ENCODE measurements at regions not wholly inside any gene's neighbourhood (a gene's known extent, or its start where the extent isn't known, plus 50 kb on each side); places are given as distances from the start of the nearest gene placed in this dataset.

- no peak for TF ChIP-seq CEBPB (IDR thresholded peaks at IDR 0.05)
- TF ChIP-seq EP300 (IDR thresholded peaks at IDR 0.05; ENCODE audit: borderline replicate concordance): no peak
- TF ChIP-seq EGR1 (IDR thresholded peaks at IDR 0.05): no peak
- no peak for TF ChIP-seq TCF12 (IDR thresholded peaks at IDR 0.05; ENCODE audit: low read depth)
- no peak for TF ChIP-seq CREB1 (IDR thresholded peaks at IDR 0.05; ENCODE audit: low read depth)
- TF ChIP-seq MAX (IDR thresholded peaks at IDR 0.05): no peak
- no peak for TF ChIP-seq REST (IDR thresholded peaks at IDR 0.05; ENCODE audit: low read depth)
- TF ChIP-seq RAD21 (IDR thresholded peaks at IDR 0.05; ENCODE audit: low read depth): no peak
- TF ChIP-seq USF1 (IDR thresholded peaks at IDR 0.05): no peak
- no peak for TF ChIP-seq YY1 (IDR thresholded peaks at IDR 0.05; ENCODE audit: low read depth)
- no peak for TF ChIP-seq TEAD4 (IDR thresholded peaks at IDR 0.05)
- TF ChIP-seq ZBTB7A (IDR thresholded peaks at IDR 0.05; ENCODE audit: low read depth): no peak
- no peak for TF ChIP-seq TAF1 (IDR thresholded peaks at IDR 0.05; ENCODE audit: low read depth)
- TF ChIP-seq NFIC (IDR thresholded peaks at IDR 0.05): no peak
- no peak for TF ChIP-seq FOXM1 (IDR thresholded peaks at IDR 0.05; ENCODE audit: borderline replicate concordance, low read depth)
Observed at GRCh38 chr17:14701886-14702285, 401.0 kb downstream of the HS3ST3B1 start.

- TF ChIP-seq TEAD4 (IDR thresholded peaks at IDR 0.05) (no peak), CEBPB (IDR thresholded peaks at IDR 0.05) (no peak), REST (IDR thresholded peaks at IDR 0.05; ENCODE audit: low read depth) (no peak), USF1 (IDR thresholded peaks at IDR 0.05) (no peak), TAF1 (IDR thresholded peaks at IDR 0.05; ENCODE audit: low read depth) (no peak), FOXM1 (IDR thresholded peaks at IDR 0.05; ENCODE audit: borderline replicate concordance, low read depth) (no peak), EP300 (IDR thresholded peaks at IDR 0.05; ENCODE audit: borderline replicate concordance) (no peak), CREB1 (IDR thresholded peaks at IDR 0.05; ENCODE audit: low read depth) (no peak), RAD21 (IDR thresholded peaks at IDR 0.05; ENCODE audit: low read depth) (no peak), YY1 (IDR thresholded peaks at IDR 0.05; ENCODE audit: low read depth) (no peak), MAX (IDR thresholded peaks at IDR 0.05) (no peak), TCF12 (IDR thresholded peaks at IDR 0.05; ENCODE audit: low read depth) (no peak), NFIC (IDR thresholded peaks at IDR 0.05) (no peak)
Observed at GRCh38 chr17:14699574-14700185, 398.8 kb downstream of the HS3ST3B1 start.

- TF ChIP-seq FOXM1 (IDR thresholded peaks at IDR 0.05; ENCODE audit: borderline replicate concordance, low read depth): no peak
- TF ChIP-seq NFIC (IDR thresholded peaks at IDR 0.05): no peak
- no peak for TF ChIP-seq EGR1 (IDR thresholded peaks at IDR 0.05)
- TF ChIP-seq TAF1 (IDR thresholded peaks at IDR 0.05; ENCODE audit: low read depth): no peak
- no peak for TF ChIP-seq ZBTB7A (IDR thresholded peaks at IDR 0.05; ENCODE audit: low read depth)
- TF ChIP-seq EP300 (IDR thresholded peaks at IDR 0.05; ENCODE audit: borderline replicate concordance): no peak
- TF ChIP-seq CEBPB (IDR thresholded peaks at IDR 0.05): no peak
- TF ChIP-seq TCF12 (IDR thresholded peaks at IDR 0.05; ENCODE audit: low read depth): no peak
Observed at GRCh38 chr17:14693382-14693781, 392.5 kb downstream of the HS3ST3B1 start.

GRCh38 chr17:14690704-14691103 lies 389.8 kb downstream of the HS3ST3B1 start:
- no peak for TF ChIP-seq FOXM1 (IDR thresholded peaks at IDR 0.05; ENCODE audit: borderline replicate concordance, low read depth)
- TF ChIP-seq CEBPB (IDR thresholded peaks at IDR 0.05): no peak

GRCh38 chr17:14688134-14688533 lies 387.3 kb downstream of the HS3ST3B1 start:
- TF ChIP-seq TAF1 (IDR thresholded peaks at IDR 0.05; ENCODE audit: low read depth) (no peak), ZBTB7A (IDR thresholded peaks at IDR 0.05; ENCODE audit: low read depth) (no peak), EP300 (IDR thresholded peaks at IDR 0.05; ENCODE audit: borderline replicate concordance) (no peak), TCF12 (IDR thresholded peaks at IDR 0.05; ENCODE audit: low read depth) (no peak), RAD21 (IDR thresholded peaks at IDR 0.05; ENCODE audit: low read depth) (no peak), MAX (IDR thresholded peaks at IDR 0.05) (no peak), CREB1 (IDR thresholded peaks at IDR 0.05; ENCODE audit: low read depth) (no peak), FOXM1 (IDR thresholded peaks at IDR 0.05; ENCODE audit: borderline replicate concordance, low read depth) (no peak), YY1 (IDR thresholded peaks at IDR 0.05; ENCODE audit: low read depth) (no peak), CEBPB (IDR thresholded peaks at IDR 0.05) (no peak), USF1 (IDR thresholded peaks at IDR 0.05) (no peak), NFIC (IDR thresholded peaks at IDR 0.05) (no peak), REST (IDR thresholded peaks at IDR 0.05; ENCODE audit: low read depth) (no peak), EGR1 (IDR thresholded peaks at IDR 0.05) (no peak), TEAD4 (IDR thresholded peaks at IDR 0.05) (no peak)

All from Ishikawa (cell line).